ENCODE measurements at regions not wholly inside any gene's neighbourhood (a gene's known extent, or its start where the extent isn't known, plus 50 kb on each side); places are given as distances from the start of the nearest gene placed in this dataset.

DNA sequence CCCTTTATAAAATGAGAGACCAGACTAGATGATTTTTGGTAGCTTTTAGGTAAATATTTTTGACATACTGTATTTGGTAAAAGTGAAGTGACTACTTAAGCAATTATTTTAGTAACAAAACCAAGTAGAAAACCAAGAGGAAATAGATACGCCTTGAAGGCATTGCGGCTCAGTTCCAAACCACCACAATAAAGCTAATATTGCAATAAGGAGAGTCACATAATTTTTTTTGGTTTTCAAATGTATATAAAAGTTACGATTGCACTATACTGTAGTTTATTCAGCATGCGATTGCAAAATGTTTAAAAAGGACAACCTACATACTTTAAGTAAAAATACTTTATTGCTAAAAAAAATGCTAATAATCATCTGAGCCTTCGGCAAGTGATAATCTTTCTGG lies 581.7 kb upstream of the POT1 start:
- TF ChIP-seq, protein P1, sequence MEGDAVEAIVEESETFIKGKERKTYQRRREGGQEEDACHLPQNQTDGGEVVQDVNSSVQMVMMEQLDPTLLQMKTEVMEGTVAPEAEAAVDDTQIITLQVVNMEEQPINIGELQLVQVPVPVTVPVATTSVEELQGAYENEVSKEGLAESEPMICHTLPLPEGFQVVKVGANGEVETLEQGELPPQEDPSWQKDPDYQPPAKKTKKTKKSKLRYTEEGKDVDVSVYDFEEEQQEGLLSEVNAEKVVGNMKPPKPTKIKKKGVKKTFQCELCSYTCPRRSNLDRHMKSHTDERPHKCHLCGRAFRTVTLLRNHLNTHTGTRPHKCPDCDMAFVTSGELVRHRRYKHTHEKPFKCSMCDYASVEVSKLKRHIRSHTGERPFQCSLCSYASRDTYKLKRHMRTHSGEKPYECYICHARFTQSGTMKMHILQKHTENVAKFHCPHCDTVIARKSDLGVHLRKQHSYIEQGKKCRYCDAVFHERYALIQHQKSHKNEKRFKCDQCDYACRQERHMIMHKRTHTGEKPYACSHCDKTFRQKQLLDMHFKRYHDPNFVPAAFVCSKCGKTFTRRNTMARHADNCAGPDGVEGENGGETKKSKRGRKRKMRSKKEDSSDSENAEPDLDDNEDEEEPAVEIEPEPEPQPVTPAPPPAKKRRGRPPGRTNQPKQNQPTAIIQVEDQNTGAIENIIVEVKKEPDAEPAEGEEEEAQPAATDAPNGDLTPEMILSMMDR (IDR thresholded peaks at IDR 0.05): no peak
- no peak for TF ChIP-seq POLR2A (IDR thresholded peaks at IDR 0.05)

Measured in prostate gland (tissue), 2 donors.